Heart left ventricle (tissue), 16 donors: ENCODE measurements at regions not wholly inside any gene's neighbourhood (a gene's known extent, or its start where the extent isn't known, plus 50 kb on each side); places are given as distances from the start of the nearest gene placed in this dataset.

Experiments
- ATAC-seq, 4 donors: fragments of 200-7000 bp; cut with Tn5 transposase; one replicate each; pipeline ENCODE4 v1.9.1; 2020 to 2022; ENCODE audit warnings: moderate library complexity in 4 of 4, mild to moderate bottlenecking in 3 of 4, moderate number of reproducible peaks in 1 of 4
- DNase-seq, 5 donors: peaks; one replicate each; pipeline ENCODE4 v3.0.0-alpha.2; 2020
- H3K27ac ChIP-seq, 12 donors: fragments of 200-600 bp; sonication (generic) in 4 of 12; one replicate each; pipeline versions ENCODE4 v1.5.0 to v1.8.0; 2016 to 2022; ENCODE audit warnings: mild to moderate bottlenecking in 2 of 12
- H3K27me3 ChIP-seq, 9 donors: fragments of 200-600 bp; sonication (generic) in 2 of 9; one replicate each; pipeline versions ENCODE4 v1.5.1 to v1.8.0; 2016 to 2022; ENCODE audit warnings: mild to moderate bottlenecking in 3 of 9
- H3K36me3 ChIP-seq, 9 donors: fragments of 200-600 bp; sonication (generic) in 2 of 9; one replicate each; pipeline versions ENCODE4 v1.5.0 to v1.8.0; 2018 to 2022; ENCODE audit warnings: mild to moderate bottlenecking in 2 of 9
- H3K4me1 ChIP-seq, 12 donors: fragments of 200-600 bp; sonication (generic) in 4 of 12; one replicate each; pipeline versions ENCODE4 v1.5.0 to v1.8.0; 2016 to 2022; ENCODE audit warnings: mild to moderate bottlenecking in 3 of 12
- H3K4me3 ChIP-seq, 12 donors: fragments of 200-600 bp; sonication (generic) in 4 of 12; one replicate each; pipeline versions ENCODE4 v1.5.0 to v1.8.0; 2017 to 2022; ENCODE audit warnings: mild to moderate bottlenecking in 9 of 12, moderate library complexity in 4 of 12
- H3K9me3 ChIP-seq, 12 donors: fragments of 200-600 bp; sonication (generic) in 4 of 12; one replicate each; pipeline versions ENCODE4 v1.5.0 to v1.8.0; 2016 to 2022; ENCODE audit warnings: mild to moderate bottlenecking in 1 of 12
- POLR2A ChIP-seq, 2 donors: fragments of 450-650 bp; IDR thresholded peaks; one replicate each; pipeline ENCODE4 v1.6.1; 2017; ENCODE audit warnings: antibody characterized with exemption in 2 of 2, mild to moderate bottlenecking in 2 of 2, moderate library complexity in 2 of 2
- WGBS, 4 donors: extraction: QIAGEN DNeasy Blood & Tissue Kit in 2 of 4; methylation state at CpG; one replicate each; pipeline versions ENCODE4 v1.1.5 to v1.1.7; 2013 to 2018; 5-methylcytosine and 5-hydroxymethylcytosine counted together
- intact Hi-C, 10 donors: fragments of 100-400 bp; cut with DNase I; formaldehyde crosslinking; loops; one replicate each; pipeline versions ENCODE4 v1.11.1 to v1.14.2; 2022
- TF ChIP-seq, protein P1 (sequence below), 12 donors: fragments of 200-600 bp; sonication (generic) in 4 of 12; IDR thresholded peaks; one replicate each; pipeline versions ENCODE4 v1.5.0 to v1.8.0; 2018 to 2022; ENCODE audit warnings: antibody characterized with exemption in 12 of 12, mild to moderate bottlenecking in 5 of 12
- donor health status: ischemic (EF 13 %, LVEDD 7.1; RV severe dilation, severe dysfunction).
- donor health status: healthy with polysubstance abuse.
- donor health status: DM: no; HTN: yes; CAD: no.
- donor health status: DM: no; HTN: no; CAD: no.
- donor health status: ischemic (EF 25% LVEDD 6.9; RV normal size, moderate dysfunction).
- donor health status: ischemic (EF 25% LVEDD 5.7; RV mildly dilated, moderate dysfunction).
- donor health status: healthy.
- donor health status: DM: yes; HTN: yes; CAD: no.
- donor health status: ischemic (EF 35%, LVEDD 5.7; RV mildly dilated, moderate dysfunction).
- donor health status: nonischemic (EF 11% LVEDD 7.7; RV severe dilation, severe dysfunction).
- donor health status: DM: yes; HTN: yes; CAD: no.
- donor health status: PGD.
- donor health status: ischemic (EF 29% LVEDD 5.4; RV normal size, mild dysfunction).
- donor health status: nonischemic (EF 23%, LVEDD 6.1; RV moderate dilation, normal function).

DNA sequence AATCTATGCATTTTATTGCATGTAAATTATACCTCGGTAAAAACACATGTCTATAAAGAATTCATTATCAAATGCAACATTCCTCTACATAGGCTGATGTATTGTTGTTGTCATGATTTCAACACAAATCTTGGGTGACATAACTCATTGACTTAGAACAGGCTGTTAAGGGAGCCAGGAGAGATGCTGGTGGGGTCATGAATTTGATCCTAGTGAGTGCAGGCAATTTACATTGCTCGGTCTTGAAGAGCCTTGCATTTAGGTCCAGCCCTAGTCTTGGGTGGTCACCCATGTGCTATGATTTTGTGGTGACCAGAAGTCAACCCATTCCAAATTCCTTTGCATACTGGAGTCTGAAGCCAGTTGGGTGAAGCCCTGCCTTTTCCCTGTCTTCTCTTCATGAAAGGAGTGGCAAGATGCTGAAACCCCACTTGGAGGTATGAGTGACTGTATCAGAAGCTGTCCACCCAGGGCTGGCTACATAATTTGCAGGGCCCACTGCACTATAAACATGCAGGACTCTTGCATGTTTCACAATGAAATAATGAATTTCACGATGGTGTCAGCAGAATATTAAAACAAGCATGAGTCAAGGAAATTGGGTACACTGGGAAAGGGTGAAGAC, 59.2 kb downstream of the RPLP1 start:
- WGBS, 4 donors, result 90 to 97% (median 92%) methylated on average over 3 of the region's 3 CpGs
- intact Hi-C loops, result no loop called here
- Histone ChIP-seq H3K4me3 (no peak overlapping the region), H3K27me3 (no peaks in the 10 kb centered on the region), H3K4me1 (peaks cover 0 to 18% (median 0%) of the 10 kb centered on the region in 12 donors), H3K9me3 (peaks cover 0 to 4% (median 0%) of the 10 kb centered on the region in 12 donors), H3K27ac (no peak overlapping the region), H3K36me3 (no peaks in the 10 kb centered on the region)
- ATAC-seq (no peak), DNase-seq (no peak)
- TF ChIP-seq POLR2A (IDR thresholded peaks at IDR 0.05), result no peak
- TF ChIP-seq, protein P1, sequence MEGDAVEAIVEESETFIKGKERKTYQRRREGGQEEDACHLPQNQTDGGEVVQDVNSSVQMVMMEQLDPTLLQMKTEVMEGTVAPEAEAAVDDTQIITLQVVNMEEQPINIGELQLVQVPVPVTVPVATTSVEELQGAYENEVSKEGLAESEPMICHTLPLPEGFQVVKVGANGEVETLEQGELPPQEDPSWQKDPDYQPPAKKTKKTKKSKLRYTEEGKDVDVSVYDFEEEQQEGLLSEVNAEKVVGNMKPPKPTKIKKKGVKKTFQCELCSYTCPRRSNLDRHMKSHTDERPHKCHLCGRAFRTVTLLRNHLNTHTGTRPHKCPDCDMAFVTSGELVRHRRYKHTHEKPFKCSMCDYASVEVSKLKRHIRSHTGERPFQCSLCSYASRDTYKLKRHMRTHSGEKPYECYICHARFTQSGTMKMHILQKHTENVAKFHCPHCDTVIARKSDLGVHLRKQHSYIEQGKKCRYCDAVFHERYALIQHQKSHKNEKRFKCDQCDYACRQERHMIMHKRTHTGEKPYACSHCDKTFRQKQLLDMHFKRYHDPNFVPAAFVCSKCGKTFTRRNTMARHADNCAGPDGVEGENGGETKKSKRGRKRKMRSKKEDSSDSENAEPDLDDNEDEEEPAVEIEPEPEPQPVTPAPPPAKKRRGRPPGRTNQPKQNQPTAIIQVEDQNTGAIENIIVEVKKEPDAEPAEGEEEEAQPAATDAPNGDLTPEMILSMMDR (IDR thresholded peaks at IDR 0.05), result no peak

DNA sequence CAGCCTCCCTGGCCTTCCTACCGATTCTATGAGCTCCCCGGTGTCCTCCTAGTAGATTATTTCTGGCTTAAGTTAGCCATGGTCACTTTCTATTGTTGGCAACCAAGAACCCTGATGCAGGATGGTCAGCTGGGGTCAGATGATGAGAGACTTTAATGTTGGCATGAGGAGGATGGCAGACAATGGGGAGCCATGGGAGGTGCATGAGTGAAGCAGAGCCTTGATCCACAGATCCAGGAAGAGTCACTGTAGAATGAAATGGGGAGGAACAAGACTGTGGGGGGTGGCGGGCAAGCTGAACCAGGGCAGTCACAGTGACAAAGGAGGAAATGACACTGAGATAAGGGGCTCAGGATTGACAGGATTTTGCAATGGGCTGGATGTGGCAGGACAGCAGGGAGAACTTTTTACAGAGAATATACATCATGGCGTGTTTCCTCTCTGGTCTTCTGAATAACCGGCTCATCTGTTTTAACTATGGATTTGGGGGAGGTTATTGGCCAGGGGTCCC, 60.9 kb downstream of the RPLP1 start:
- no peak overlapping the region for H3K27ac ChIP-seq
- H3K4me3 ChIP-seq, result no peak overlapping the region
- no peaks in the 10 kb centered on the region for H3K36me3 ChIP-seq
- H3K9me3 ChIP-seq, result peaks cover 0 to 4% (median 0%) of the 10 kb centered on the region in 12 donors
- ATAC-seq (no peak), DNase-seq (no peak)
- no peak for TF ChIP-seq POLR2A (IDR thresholded peaks at IDR 0.05)
- TF ChIP-seq, protein P1 (IDR thresholded peaks at IDR 0.05), result no peak
- peaks cover 0 to 18% (median 0%) of the 10 kb centered on the region in 12 donors for H3K4me1 ChIP-seq
- intact Hi-C loops, result no loop called here
- H3K27me3 ChIP-seq, result peaks cover 0 to 8% (median 0%) of the 10 kb centered on the region in 9 donors
- WGBS, 4 donors, result 64 to 72% (median 70%) methylated on average over 5 of the region's 5 CpGs

DNA sequence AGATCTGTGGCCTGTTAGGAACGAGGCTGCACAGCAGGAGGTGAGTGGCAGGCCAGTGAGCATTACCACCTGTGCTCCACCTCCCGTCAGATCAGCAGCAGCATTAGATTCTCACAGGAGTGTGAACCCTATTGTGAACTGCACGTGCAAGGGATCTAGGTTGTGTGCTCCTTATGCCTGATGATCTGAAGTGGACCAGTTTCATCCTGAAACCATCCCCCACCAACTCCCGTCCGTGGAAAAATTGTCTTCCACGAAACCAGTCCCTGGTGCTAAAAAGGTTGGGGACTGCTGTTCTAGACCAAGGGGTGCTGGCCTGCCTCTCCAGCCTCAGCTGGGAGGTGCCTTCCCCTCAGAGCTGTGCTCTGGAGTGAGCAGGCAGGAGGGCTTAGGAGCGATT, 61.4 kb downstream of the RPLP1 start:
- H3K9me3 ChIP-seq, result peaks cover 0 to 4% (median 0%) of the 10 kb centered on the region in 12 donors
- ATAC-seq (no peak), DNase-seq (no peak)
- TF ChIP-seq, protein P1 (IDR thresholded peaks at IDR 0.05), result no peak
- TF ChIP-seq POLR2A (IDR thresholded peaks at IDR 0.05), result no peak
- H3K4me1 ChIP-seq, result peaks cover 0 to 18% (median 0%) of the 10 kb centered on the region in 12 donors
- no peak overlapping the region for H3K27ac ChIP-seq
- no peak overlapping the region for H3K4me3 ChIP-seq
- H3K36me3 ChIP-seq, result no peaks in the 10 kb centered on the region
- WGBS, 4 donors, result 64 to 78% (median 72%) methylated on average over 3 to 7 of the region's 7 CpGs
- H3K27me3 ChIP-seq, result peaks cover 0 to 10% (median 0%) of the 10 kb centered on the region in 9 donors
- intact Hi-C loops, result no loop called here

DNA sequence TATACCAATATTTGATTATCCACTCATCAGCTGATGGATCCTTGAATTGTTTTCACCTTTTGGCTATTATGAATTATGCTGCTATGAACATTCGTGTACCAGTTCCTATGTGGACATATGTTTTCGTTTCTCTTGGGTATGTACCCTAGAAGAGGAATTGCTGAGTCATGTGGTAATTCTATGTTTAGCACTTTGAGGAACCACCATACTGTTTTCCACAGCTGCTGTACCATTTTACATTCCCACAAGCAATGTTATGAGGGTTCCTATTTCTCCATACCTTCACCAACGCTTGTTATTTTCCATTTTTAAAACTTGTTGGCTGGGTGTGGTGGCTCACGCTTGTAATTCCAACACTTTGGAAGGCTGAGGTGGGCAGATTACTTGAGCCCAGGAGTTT, 62.9 kb downstream of the RPLP1 start:
- intact Hi-C loops, result no loop called here
- no peak overlapping the region for H3K4me3 ChIP-seq
- DNase-seq, result no peak
- peaks cover 0 to 18% (median 0%) of the 10 kb centered on the region in 12 donors for H3K4me1 ChIP-seq
- H3K9me3 ChIP-seq, result peaks cover 0 to 4% (median 0%) of the 10 kb centered on the region in 12 donors
- 86 to 96% (median 90%) methylated on average over 4 of the region's 4 CpGs for WGBS, 4 donors
- ATAC-seq, result no peak
- TF ChIP-seq, protein P1 (IDR thresholded peaks at IDR 0.05), result no peak
- TF ChIP-seq POLR2A (IDR thresholded peaks at IDR 0.05), result no peak
- H3K27me3 ChIP-seq, result peaks cover 0 to 10% (median 0%) of the 10 kb centered on the region in 9 donors
- H3K27ac ChIP-seq, result peak overlapping the region in 1 of 12 donors; percentile 18
- no peaks in the 10 kb centered on the region for H3K36me3 ChIP-seq
